Esophagus squamous epithelium (tissue), 4 donors: ENCODE measurements at regions not wholly inside any gene's neighbourhood (a gene's known extent, or its start where the extent isn't known, plus 50 kb on each side); places are given as distances from the start of the nearest gene placed in this dataset.

Source experiments
- CTCF ChIP-seq, 6 experiments: fragments of 450-650 bp in 4 of 6; fragments of 200-600 bp in 2 of 6; sonication (generic) in 2 of 6; IDR thresholded peaks; one replicate each; pipeline ENCODE4 v1.5.1; 2016 to 2019; ENCODE audit warnings: antibody characterized with exemption in 6 of 6, mild to moderate bottlenecking in 4 of 6, moderate library complexity in 4 of 6
- POLR2A ChIP-seq, 4 donors: fragments of 450-650 bp; IDR thresholded peaks; one replicate each; pipeline ENCODE4 v1.6.1; 2017; ENCODE audit warnings: antibody characterized with exemption in 4 of 4, mild to moderate bottlenecking in 4 of 4, moderate library complexity in 3 of 4

GRCh38 chr2:176388861-176389260, 119.6 kb downstream of the MTX2 start:
- TF ChIP-seq POLR2A (IDR thresholded peaks at IDR 0.05) (no peak), CTCF (IDR thresholded peaks at IDR 0.05) (no peak)
